ENCODE measurements at regions not wholly inside any gene's neighbourhood (a gene's known extent, or its start where the extent isn't known, plus 50 kb on each side); places are given as distances from the start of the nearest gene placed in this dataset.

DNA sequence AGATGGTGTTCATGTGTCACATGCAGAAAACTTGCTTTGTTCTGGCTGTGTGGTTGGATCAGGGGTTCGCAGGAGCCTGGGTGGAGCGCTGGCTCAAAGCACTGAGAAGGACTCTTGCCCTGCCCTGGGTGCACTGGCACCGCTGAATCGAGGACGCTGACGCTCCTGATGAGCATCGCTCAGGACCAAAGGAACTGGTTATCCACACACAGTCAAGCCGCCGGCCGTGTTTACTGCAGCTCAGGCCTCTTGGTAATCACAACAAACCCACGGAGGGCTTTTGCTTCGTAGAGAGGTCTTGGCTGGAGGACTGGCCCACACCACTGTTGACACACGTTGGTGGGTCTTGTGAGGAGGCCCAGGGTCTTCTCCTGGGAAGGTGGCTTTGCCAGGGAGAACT is 299.4 kb upstream of the IRX2 start:
- H3K4me1 ChIP-seq (ENCODE audit: insufficient read depth): no peaks in the 10 kb centered on the region
- H3K27ac Mint-ChIP-seq: no peak overlapping the region
- TF ChIP-seq, protein P1, sequence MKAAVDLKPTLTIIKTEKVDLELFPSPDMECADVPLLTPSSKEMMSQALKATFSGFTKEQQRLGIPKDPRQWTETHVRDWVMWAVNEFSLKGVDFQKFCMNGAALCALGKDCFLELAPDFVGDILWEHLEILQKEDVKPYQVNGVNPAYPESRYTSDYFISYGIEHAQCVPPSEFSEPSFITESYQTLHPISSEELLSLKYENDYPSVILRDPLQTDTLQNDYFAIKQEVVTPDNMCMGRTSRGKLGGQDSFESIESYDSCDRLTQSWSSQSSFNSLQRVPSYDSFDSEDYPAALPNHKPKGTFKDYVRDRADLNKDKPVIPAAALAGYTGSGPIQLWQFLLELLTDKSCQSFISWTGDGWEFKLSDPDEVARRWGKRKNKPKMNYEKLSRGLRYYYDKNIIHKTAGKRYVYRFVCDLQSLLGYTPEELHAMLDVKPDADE (IDR thresholded peaks at IDR 0.05): no peak
- TF ChIP-seq, protein P2, sequence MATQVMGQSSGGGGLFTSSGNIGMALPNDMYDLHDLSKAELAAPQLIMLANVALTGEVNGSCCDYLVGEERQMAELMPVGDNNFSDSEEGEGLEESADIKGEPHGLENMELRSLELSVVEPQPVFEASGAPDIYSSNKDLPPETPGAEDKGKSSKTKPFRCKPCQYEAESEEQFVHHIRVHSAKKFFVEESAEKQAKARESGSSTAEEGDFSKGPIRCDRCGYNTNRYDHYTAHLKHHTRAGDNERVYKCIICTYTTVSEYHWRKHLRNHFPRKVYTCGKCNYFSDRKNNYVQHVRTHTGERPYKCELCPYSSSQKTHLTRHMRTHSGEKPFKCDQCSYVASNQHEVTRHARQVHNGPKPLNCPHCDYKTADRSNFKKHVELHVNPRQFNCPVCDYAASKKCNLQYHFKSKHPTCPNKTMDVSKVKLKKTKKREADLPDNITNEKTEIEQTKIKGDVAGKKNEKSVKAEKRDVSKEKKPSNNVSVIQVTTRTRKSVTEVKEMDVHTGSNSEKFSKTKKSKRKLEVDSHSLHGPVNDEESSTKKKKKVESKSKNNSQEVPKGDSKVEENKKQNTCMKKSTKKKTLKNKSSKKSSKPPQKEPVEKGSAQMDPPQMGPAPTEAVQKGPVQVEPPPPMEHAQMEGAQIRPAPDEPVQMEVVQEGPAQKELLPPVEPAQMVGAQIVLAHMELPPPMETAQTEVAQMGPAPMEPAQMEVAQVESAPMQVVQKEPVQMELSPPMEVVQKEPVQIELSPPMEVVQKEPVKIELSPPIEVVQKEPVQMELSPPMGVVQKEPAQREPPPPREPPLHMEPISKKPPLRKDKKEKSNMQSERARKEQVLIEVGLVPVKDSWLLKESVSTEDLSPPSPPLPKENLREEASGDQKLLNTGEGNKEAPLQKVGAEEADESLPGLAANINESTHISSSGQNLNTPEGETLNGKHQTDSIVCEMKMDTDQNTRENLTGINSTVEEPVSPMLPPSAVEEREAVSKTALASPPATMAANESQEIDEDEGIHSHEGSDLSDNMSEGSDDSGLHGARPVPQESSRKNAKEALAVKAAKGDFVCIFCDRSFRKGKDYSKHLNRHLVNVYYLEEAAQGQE (IDR thresholded peaks at IDR 0.05; ENCODE audit: unreplicated experiment): no peak
- TF ChIP-seq POLR2AphosphoS5 (IDR thresholded peaks at IDR 0.05; ENCODE audit: low read depth): no peak
- TF ChIP-seq STAT1 (IDR thresholded peaks at IDR 0.05; ENCODE audit: unreplicated experiment): no peak
- TF ChIP-seq EZH2 (IDR thresholded peaks at IDR 0.05; ENCODE audit: low read depth, unreplicated experiment): no peak
- TF ChIP-seq ZNF114 (CRISPR knock-in tag; IDR thresholded peaks at IDR 0.05): no peak
- no peak for TF ChIP-seq JUNB (IDR thresholded peaks at IDR 0.05; ENCODE audit: unreplicated experiment)
- TF ChIP-seq ZNF331 (CRISPR knock-in tag; IDR thresholded peaks at IDR 0.05; ENCODE audit: low read depth): no peak
- TF ChIP-seq, protein P3, sequence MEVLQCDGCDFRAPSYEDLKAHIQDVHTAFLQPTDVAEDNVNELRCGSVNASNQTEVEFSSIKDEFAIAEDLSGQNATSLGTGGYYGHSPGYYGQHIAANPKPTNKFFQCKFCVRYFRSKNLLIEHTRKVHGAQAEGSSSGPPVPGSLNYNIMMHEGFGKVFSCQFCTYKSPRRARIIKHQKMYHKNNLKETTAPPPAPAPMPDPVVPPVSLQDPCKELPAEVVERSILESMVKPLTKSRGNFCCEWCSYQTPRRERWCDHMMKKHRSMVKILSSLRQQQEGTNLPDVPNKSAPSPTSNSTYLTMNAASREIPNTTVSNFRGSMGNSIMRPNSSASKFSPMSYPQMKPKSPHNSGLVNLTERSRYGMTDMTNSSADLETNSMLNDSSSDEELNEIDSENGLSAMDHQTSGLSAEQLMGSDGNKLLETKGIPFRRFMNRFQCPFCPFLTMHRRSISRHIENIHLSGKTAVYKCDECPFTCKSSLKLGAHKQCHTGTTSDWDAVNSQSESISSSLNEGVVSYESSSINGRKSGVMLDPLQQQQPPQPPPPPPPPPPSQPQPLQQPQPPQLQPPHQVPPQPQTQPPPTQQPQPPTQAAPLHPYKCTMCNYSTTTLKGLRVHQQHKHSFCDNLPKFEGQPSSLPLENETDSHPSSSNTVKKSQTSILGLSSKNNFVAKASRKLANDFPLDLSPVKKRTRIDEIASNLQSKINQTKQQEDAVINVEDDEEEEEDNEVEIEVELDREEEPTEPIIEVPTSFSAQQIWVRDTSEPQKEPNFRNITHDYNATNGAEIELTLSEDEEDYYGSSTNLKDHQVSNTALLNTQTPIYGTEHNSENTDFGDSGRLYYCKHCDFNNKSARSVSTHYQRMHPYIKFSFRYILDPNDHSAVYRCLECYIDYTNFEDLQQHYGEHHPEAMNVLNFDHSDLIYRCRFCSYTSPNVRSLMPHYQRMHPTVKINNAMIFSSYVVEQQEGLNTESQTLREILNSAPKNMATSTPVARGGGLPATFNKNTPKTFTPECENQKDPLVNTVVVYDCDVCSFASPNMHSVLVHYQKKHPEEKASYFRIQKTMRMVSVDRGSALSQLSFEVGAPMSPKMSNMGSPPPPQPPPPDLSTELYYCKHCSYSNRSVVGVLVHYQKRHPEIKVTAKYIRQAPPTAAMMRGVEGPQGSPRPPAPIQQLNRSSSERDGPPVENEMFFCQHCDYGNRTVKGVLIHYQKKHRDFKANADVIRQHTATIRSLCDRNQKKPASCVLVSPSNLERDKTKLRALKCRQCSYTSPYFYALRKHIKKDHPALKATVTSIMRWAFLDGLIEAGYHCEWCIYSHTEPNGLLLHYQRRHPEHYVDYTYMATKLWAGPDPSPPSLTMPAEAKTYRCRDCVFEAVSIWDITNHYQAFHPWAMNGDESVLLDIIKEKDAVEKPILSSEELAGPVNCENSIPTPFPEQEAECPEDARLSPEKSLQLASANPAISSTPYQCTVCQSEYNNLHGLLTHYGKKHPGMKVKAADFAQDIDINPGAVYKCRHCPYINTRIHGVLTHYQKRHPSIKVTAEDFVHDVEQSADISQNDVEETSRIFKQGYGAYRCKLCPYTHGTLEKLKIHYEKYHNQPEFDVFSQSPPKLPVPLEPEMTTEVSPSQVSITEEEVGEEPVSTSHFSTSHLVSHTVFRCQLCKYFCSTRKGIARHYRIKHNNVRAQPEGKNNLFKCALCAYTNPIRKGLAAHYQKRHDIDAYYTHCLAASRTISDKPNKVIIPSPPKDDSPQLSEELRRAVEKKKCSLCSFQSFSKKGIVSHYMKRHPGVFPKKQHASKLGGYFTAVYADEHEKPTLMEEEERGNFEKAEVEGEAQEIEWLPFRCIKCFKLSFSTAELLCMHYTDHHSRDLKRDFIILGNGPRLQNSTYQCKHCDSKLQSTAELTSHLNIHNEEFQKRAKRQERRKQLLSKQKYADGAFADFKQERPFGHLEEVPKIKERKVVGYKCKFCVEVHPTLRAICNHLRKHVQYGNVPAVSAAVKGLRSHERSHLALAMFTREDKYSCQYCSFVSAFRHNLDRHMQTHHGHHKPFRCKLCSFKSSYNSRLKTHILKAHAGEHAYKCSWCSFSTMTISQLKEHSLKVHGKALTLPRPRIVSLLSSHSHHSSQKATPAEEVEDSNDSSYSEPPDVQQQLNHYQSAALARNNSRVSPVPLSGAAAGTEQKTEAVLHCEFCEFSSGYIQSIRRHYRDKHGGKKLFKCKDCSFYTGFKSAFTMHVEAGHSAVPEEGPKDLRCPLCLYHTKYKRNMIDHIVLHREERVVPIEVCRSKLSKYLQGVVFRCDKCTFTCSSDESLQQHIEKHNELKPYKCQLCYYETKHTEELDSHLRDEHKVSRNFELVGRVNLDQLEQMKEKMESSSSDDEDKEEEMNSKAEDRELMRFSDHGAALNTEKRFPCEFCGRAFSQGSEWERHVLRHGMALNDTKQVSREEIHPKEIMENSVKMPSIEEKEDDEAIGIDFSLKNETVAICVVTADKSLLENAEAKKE (CRISPR knock-in tag; IDR thresholded peaks at IDR 0.05): no peak
- TF ChIP-seq NANOG (IDR thresholded peaks at IDR 0.05; ENCODE audit: borderline replicate concordance): no peak
- H4K20me1 ChIP-seq (replicated peaks; ENCODE audit: insufficient read depth): no peaks in the 10 kb centered on the region
- H3F3A ChIP-seq (replicated peaks; ENCODE audit: low read depth): no peaks in the 10 kb centered on the region
- no peaks in the 10 kb centered on the region for H3K27me3 ChIP-seq (ENCODE audit: insufficient read depth)
- H3K4me3 ChIP-seq: no peak overlapping the region
- ATAC-seq (no peak), DNase-seq (ENCODE audit: low spot score) (no peak)
- no peak overlapping the region for H3K4me2 ChIP-seq
- no peak overlapping the region for H2AFZ ChIP-seq
- peaks cover 9% of the 10 kb centered on the region for H3K27me3 Mint-ChIP-seq (ENCODE audit: insufficient read depth, low read depth, poor library complexity)
- peaks cover 1% of the 10 kb centered on the region; the same call in 1 of the 3 replicates for H3K4me1 Mint-ChIP-seq
- 0 out of 2 replicates have a peak, but pooled peaks cover 3% of the 10 kb centered on the region for H3K9me2 ChIP-seq (ENCODE audit: insufficient read depth)
- no peaks in the 10 kb centered on the region for H3K36me3 Mint-ChIP-seq (ENCODE audit: low read depth)
- H3K27ac ChIP-seq (ENCODE audit: low read depth): no peak overlapping the region
- H3K9me3 Mint-ChIP-seq: no peaks in the 10 kb centered on the region; the same call in 2 of the 3 replicates
- no peak overlapping the region for H3K4me3 Mint-ChIP-seq
- H3K79me2 ChIP-seq (replicated peaks; ENCODE audit: insufficient read depth): no peaks in the 10 kb centered on the region
- no peaks in the 10 kb centered on the region for H3K36me3 ChIP-seq (ENCODE audit: insufficient read depth)
